OCI-LY7 (cell line): ENCODE measurements at regions not wholly inside any gene's neighbourhood (a gene's known extent, or its start where the extent isn't known, plus 50 kb on each side); places are given as distances from the start of the nearest gene placed in this dataset.

Source experiments
- EZH2phosphoT487 ChIP-seq: fragments of 200-600 bp; sonication (generic); IDR thresholded peaks from 2 replicates; pipeline ENCODE4 v1.6.1; 2018; ENCODE audit warnings: low read depth, borderline replicate concordance, mild to moderate bottlenecking, mixed run types, antibody characterized with exemption, low read length, moderate library complexity, mixed read lengths
- TF ChIP-seq, protein P1 (sequence below): fragments of 200-600 bp; sonication (generic); conservative IDR thresholded peaks from 2 replicates; pipeline ENCODE4 v1.5.1; 2014; ENCODE audit warnings: mild to moderate bottlenecking, antibody characterized with exemption, low read length, moderate library complexity, mixed read lengths

- TF ChIP-seq, protein P1, sequence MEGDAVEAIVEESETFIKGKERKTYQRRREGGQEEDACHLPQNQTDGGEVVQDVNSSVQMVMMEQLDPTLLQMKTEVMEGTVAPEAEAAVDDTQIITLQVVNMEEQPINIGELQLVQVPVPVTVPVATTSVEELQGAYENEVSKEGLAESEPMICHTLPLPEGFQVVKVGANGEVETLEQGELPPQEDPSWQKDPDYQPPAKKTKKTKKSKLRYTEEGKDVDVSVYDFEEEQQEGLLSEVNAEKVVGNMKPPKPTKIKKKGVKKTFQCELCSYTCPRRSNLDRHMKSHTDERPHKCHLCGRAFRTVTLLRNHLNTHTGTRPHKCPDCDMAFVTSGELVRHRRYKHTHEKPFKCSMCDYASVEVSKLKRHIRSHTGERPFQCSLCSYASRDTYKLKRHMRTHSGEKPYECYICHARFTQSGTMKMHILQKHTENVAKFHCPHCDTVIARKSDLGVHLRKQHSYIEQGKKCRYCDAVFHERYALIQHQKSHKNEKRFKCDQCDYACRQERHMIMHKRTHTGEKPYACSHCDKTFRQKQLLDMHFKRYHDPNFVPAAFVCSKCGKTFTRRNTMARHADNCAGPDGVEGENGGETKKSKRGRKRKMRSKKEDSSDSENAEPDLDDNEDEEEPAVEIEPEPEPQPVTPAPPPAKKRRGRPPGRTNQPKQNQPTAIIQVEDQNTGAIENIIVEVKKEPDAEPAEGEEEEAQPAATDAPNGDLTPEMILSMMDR: no peak
- no peak for TF ChIP-seq EZH2phosphoT487
Observed at GRCh38 chr4:179666226-179666625, 2224.0 kb upstream of the AGA start.
